Panc1 (cell line): ENCODE measurements at regions not wholly inside any gene's neighbourhood (a gene's known extent, or its start where the extent isn't known, plus 50 kb on each side); places are given as distances from the start of the nearest gene placed in this dataset.

Experiments used
- ATAC-seq: fragments of 200-7000 bp; cut with Tn5 transposase; 2 replicates; pipeline ENCODE4 v1.9.1; 2020; ENCODE audit warnings: mild to moderate bottlenecking, moderate library complexity
- BruUV-seq: library from RNA; stranded (reverse); fragments of 400-500 nt; replicated peaks from 2 replicates; lab custom pipeline; 2021; lab: Mats Ljungman, UMichigan
- CTCF ChIA-PET: fragments of 300-600 bp; sonication (Branson Sonifier 250); formaldehyde crosslinking; loops from one replicate; lab custom pipeline; 2022; ENCODE audit warnings: antibody characterized with exemption; lab: Charles Lee
- POLR2A ChIA-PET: fragments of 300-600 bp; sonication (Branson Sonifier 250); formaldehyde crosslinking; loops from one replicate; lab custom pipeline; 2022; ENCODE audit warnings: antibody characterized with exemption; lab: Charles Lee
- DNase-seq: peaks from one replicate; pipeline ENCODE4 v3.0.0-alpha.2; 2010; ENCODE audit warnings: low read depth, low spot score
- H3K27ac ChIP-seq: 2 replicates; pipeline ENCODE4 v1.5.1; 2011; ENCODE audit warnings: mild to moderate bottlenecking, low read length, inconsistent platforms
- H3K27me3 ChIP-seq: fragments of 200-500 bp; sonication (Bioruptor generic); 2 replicates; pipeline ENCODE4 v1.6.0; 2014; ENCODE audit warnings: low read length, inconsistent platforms; ENCODE audit not compliant: control insufficient read depth, insufficient read depth
- H3K36me3 ChIP-seq: fragments of 200-500 bp; sonication (Bioruptor generic); 2 replicates; pipeline ENCODE4 v1.5.1; 2014; ENCODE audit warnings: inconsistent platforms, mild to moderate bottlenecking, low read length, moderate library complexity; ENCODE audit not compliant: control insufficient read depth, insufficient read depth
- H3K4me1 ChIP-seq: 2 replicates; pipeline ENCODE4 v1.5.1; 2011; ENCODE audit warnings: inconsistent platforms, mild to moderate bottlenecking, low read length, moderate library complexity; ENCODE audit not compliant: control insufficient read depth, insufficient read depth
- H3K4me3 ChIP-seq, 2 experiments: 2 replicates each; pipeline ENCODE4 v1.5.1; 2011 to 2012; ENCODE audit warnings: low read depth in 2 of 2, low read length in 2 of 2, mild to moderate bottlenecking in 2 of 2, inconsistent platforms in 1 of 2, moderate library complexity in 1 of 2
- H3K9me3 ChIP-seq: fragments of 200-500 bp; sonication (Bioruptor generic); 2 replicates; pipeline ENCODE4 v1.5.1; 2014; ENCODE audit warnings: low read depth, mild to moderate bottlenecking, inconsistent platforms, low read length, moderate library complexity; ENCODE audit not compliant: control insufficient read depth, insufficient read depth
- CTCF ChIP-seq: fragments of 450-650 bp; IDR thresholded peaks from 2 replicates; pipeline ENCODE4 v1.5.1; 2017; ENCODE audit warnings: mild to moderate bottlenecking
- POLR2AphosphoS5 ChIP-seq: IDR thresholded peaks from 2 replicates; pipeline ENCODE4 v1.6.1; 2012; ENCODE audit warnings: mild to moderate bottlenecking, low read depth, low read length, moderate library complexity
- REST ChIP-seq, 2 experiments: IDR thresholded peaks; 2 replicates each; pipeline ENCODE4 v1.6.1; 2011 to 2012; ENCODE audit warnings: low read depth in 2 of 2, control low read depth in 1 of 2, low read length in 1 of 2, mild to moderate bottlenecking in 1 of 2, moderate library complexity in 1 of 2; ENCODE audit not compliant: insufficient read depth in 1 of 2
- SIN3A ChIP-seq: IDR thresholded peaks from 2 replicates; pipeline ENCODE4 v1.6.1; 2012; ENCODE audit warnings: low read depth, mild to moderate bottlenecking, low read length, moderate library complexity, borderline replicate concordance; ENCODE audit not compliant: insufficient read depth
- TCF7L2 ChIP-seq: IDR thresholded peaks from 2 replicates; pipeline ENCODE4 v1.6.1; 2011; ENCODE audit warnings: mild to moderate bottlenecking, low read depth, low read length, inconsistent platforms
- in situ Hi-C: cut with HindIII; loops from 2 replicates; pipeline ENCODE4 v1.10.0; 2016; ENCODE audit warnings: low sequenced_read_pairs, low pct_unique_long_range_greater_than_20kb
- intact Hi-C: fragments of 100-400 bp; cut with micrococcal nuclease; formaldehyde crosslinking; loops from one replicate; pipeline ENCODE4 v1.10.0; 2022; ENCODE audit not compliant: unreplicated experiment

GRCh38 chr9:86663905-86664304 lies 283.4 kb downstream of the GAS1 start:
- no peaks in the 10 kb centered on the region for H3K27me3 ChIP-seq
- TF ChIP-seq CTCF, result no peak
- TF ChIP-seq REST (IDR thresholded peaks at IDR 0.05; ENCODE audit: insufficient read depth in 1 of 2, low read depth in 2 of 2, low read length in 1 of 2), result no peak
- no peak for TF ChIP-seq SIN3A
- no peak for TF ChIP-seq POLR2AphosphoS5
- TF ChIP-seq TCF7L2, result no peak
- no peaks in the 10 kb centered on the region for H3K4me1 ChIP-seq
- intact Hi-C loops (no loop called here), in situ Hi-C loops (no loop called here)
- H3K36me3 ChIP-seq, result no peaks in the 10 kb centered on the region
- no peak overlapping the region for H3K4me3 ChIP-seq
- no peak for DNase-seq
- no peak overlapping the region for H3K27ac ChIP-seq
- ChIA-PET CTCF (no interaction called here), POLR2A (no interaction called here)
- no peaks in the 10 kb centered on the region for H3K9me3 ChIP-seq
- BruUV-seq, result no TSS peak
- ATAC-seq, result no peak

GRCh38 chr9:86662890-86663468 lies 284.3 kb downstream of the GAS1 start:
- no TSS peak for BruUV-seq
- intact Hi-C loops (no loop called here), in situ Hi-C loops (no loop called here)
- H3K9me3 ChIP-seq, result no peaks in the 10 kb centered on the region
- no peak for ATAC-seq
- no peaks in the 10 kb centered on the region for H3K36me3 ChIP-seq
- no peaks in the 10 kb centered on the region for H3K27me3 ChIP-seq
- no peak overlapping the region for H3K4me3 ChIP-seq
- no peaks in the 10 kb centered on the region for H3K4me1 ChIP-seq
- no peak for DNase-seq
- CTCF ChIA-PET, result no interaction called here
- POLR2A ChIA-PET, result no interaction called here
- TF ChIP-seq POLR2AphosphoS5, result no peak
- TF ChIP-seq REST (IDR thresholded peaks at IDR 0.05; ENCODE audit: insufficient read depth in 1 of 2, low read depth in 2 of 2, low read length in 1 of 2), result no peak
- no peak for TF ChIP-seq CTCF
- TF ChIP-seq TCF7L2, result no peak
- no peak for TF ChIP-seq SIN3A
- no peak overlapping the region for H3K27ac ChIP-seq
